ENCODE measurements at regions not wholly inside any gene's neighbourhood (a gene's known extent, or its start where the extent isn't known, plus 50 kb on each side); places are given as distances from the start of the nearest gene placed in this dataset.

- H3K27me3 Mint-ChIP-seq (ENCODE audit: insufficient read depth, low read depth, poor library complexity) = peaks cover 5% of the 10 kb centered on the region
- DNase-seq (ENCODE audit: low spot score) (no peak), ATAC-seq (no peak)
- Histone ChIP-seq H3K4me2 (no peak overlapping the region), H2AFZ (no peak overlapping the region), H4K20me1 (replicated peaks; ENCODE audit: insufficient read depth) (no peaks in the 10 kb centered on the region), H3K9me2 (ENCODE audit: insufficient read depth) (peaks cover 6% of the 10 kb centered on the region), H3K27me3 (ENCODE audit: insufficient read depth) (no peaks in the 10 kb centered on the region), H3K27ac (ENCODE audit: low read depth) (no peak overlapping the region), H3K36me3 (ENCODE audit: insufficient read depth) (no peaks in the 10 kb centered on the region), H3F3A (replicated peaks; ENCODE audit: low read depth) (no peaks in the 10 kb centered on the region), H3K4me3 (no peak overlapping the region), H3K79me2 (replicated peaks; ENCODE audit: insufficient read depth) (no peaks in the 10 kb centered on the region), H3K4me1 (ENCODE audit: insufficient read depth) (peaks cover 10% of the 10 kb centered on the region; the same call in 1 of the 2 replicates)
- no peak for TF ChIP-seq EZH2 (IDR thresholded peaks at IDR 0.05; ENCODE audit: low read depth, unreplicated experiment)
- TF ChIP-seq NANOG (IDR thresholded peaks at IDR 0.05; ENCODE audit: borderline replicate concordance) = no peak
- TF ChIP-seq EZH2phosphoT487 (IDR thresholded peaks at IDR 0.05; ENCODE audit: unreplicated experiment) = no peak
- no peak for TF ChIP-seq JUNB (IDR thresholded peaks at IDR 0.05; ENCODE audit: unreplicated experiment)
- TF ChIP-seq, protein P1, sequence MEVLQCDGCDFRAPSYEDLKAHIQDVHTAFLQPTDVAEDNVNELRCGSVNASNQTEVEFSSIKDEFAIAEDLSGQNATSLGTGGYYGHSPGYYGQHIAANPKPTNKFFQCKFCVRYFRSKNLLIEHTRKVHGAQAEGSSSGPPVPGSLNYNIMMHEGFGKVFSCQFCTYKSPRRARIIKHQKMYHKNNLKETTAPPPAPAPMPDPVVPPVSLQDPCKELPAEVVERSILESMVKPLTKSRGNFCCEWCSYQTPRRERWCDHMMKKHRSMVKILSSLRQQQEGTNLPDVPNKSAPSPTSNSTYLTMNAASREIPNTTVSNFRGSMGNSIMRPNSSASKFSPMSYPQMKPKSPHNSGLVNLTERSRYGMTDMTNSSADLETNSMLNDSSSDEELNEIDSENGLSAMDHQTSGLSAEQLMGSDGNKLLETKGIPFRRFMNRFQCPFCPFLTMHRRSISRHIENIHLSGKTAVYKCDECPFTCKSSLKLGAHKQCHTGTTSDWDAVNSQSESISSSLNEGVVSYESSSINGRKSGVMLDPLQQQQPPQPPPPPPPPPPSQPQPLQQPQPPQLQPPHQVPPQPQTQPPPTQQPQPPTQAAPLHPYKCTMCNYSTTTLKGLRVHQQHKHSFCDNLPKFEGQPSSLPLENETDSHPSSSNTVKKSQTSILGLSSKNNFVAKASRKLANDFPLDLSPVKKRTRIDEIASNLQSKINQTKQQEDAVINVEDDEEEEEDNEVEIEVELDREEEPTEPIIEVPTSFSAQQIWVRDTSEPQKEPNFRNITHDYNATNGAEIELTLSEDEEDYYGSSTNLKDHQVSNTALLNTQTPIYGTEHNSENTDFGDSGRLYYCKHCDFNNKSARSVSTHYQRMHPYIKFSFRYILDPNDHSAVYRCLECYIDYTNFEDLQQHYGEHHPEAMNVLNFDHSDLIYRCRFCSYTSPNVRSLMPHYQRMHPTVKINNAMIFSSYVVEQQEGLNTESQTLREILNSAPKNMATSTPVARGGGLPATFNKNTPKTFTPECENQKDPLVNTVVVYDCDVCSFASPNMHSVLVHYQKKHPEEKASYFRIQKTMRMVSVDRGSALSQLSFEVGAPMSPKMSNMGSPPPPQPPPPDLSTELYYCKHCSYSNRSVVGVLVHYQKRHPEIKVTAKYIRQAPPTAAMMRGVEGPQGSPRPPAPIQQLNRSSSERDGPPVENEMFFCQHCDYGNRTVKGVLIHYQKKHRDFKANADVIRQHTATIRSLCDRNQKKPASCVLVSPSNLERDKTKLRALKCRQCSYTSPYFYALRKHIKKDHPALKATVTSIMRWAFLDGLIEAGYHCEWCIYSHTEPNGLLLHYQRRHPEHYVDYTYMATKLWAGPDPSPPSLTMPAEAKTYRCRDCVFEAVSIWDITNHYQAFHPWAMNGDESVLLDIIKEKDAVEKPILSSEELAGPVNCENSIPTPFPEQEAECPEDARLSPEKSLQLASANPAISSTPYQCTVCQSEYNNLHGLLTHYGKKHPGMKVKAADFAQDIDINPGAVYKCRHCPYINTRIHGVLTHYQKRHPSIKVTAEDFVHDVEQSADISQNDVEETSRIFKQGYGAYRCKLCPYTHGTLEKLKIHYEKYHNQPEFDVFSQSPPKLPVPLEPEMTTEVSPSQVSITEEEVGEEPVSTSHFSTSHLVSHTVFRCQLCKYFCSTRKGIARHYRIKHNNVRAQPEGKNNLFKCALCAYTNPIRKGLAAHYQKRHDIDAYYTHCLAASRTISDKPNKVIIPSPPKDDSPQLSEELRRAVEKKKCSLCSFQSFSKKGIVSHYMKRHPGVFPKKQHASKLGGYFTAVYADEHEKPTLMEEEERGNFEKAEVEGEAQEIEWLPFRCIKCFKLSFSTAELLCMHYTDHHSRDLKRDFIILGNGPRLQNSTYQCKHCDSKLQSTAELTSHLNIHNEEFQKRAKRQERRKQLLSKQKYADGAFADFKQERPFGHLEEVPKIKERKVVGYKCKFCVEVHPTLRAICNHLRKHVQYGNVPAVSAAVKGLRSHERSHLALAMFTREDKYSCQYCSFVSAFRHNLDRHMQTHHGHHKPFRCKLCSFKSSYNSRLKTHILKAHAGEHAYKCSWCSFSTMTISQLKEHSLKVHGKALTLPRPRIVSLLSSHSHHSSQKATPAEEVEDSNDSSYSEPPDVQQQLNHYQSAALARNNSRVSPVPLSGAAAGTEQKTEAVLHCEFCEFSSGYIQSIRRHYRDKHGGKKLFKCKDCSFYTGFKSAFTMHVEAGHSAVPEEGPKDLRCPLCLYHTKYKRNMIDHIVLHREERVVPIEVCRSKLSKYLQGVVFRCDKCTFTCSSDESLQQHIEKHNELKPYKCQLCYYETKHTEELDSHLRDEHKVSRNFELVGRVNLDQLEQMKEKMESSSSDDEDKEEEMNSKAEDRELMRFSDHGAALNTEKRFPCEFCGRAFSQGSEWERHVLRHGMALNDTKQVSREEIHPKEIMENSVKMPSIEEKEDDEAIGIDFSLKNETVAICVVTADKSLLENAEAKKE (CRISPR knock-in tag; IDR thresholded peaks at IDR 0.05) = no peak
- no peak for TF ChIP-seq ETS1 (IDR thresholded peaks at IDR 0.05)
- TF ChIP-seq CREB1 (CRISPR knock-in tag; IDR thresholded peaks at IDR 0.05; ENCODE audit: low read depth) = no peak
- TF ChIP-seq ZNF331 (CRISPR knock-in tag; IDR thresholded peaks at IDR 0.05; ENCODE audit: low read depth) = no peak
- H3K9me3 Mint-ChIP-seq = no peaks in the 10 kb centered on the region
- H3K36me3 Mint-ChIP-seq (ENCODE audit: low read depth) = no peaks in the 10 kb centered on the region
- H3K27ac Mint-ChIP-seq = no peak overlapping the region
- no peak overlapping the region for H3K4me3 Mint-ChIP-seq
- peaks cover 15% of the 10 kb centered on the region for H3K4me1 Mint-ChIP-seq
These were observed 300.1 kb upstream of the PROK2 start for GRCh38 chr3:72085036-72085435.
